Thymus (tissue), 11 donors: ENCODE measurements at regions not wholly inside any gene's neighbourhood (a gene's known extent, or its start where the extent isn't known, plus 50 kb on each side); places are given as distances from the start of the nearest gene placed in this dataset.

ENCODE experiments used
- DNase-seq, 9 donors: peaks; one replicate each; pipeline ENCODE4 v3.0.0-alpha.2; 2013; ENCODE audit warnings: low spot score in 9 of 9, low read depth in 6 of 9, missing footprints in 1 of 9
- H3K27ac ChIP-seq, 2 donors: one replicate each; pipeline ENCODE4 v1.5.1; 2013; ENCODE audit warnings: control low read depth in 1 of 2, low read depth in 1 of 2, low read length in 1 of 2, mild to moderate bottlenecking in 1 of 2, moderate library complexity in 1 of 2
- H3K27me3 ChIP-seq, 2 donors: one replicate each; pipeline ENCODE4 v1.5.1; 2013; ENCODE audit warnings: low read length in 1 of 2; ENCODE audit not compliant: control insufficient read depth in 2 of 2, insufficient read depth in 1 of 2
- H3K36me3 ChIP-seq, 2 donors: one replicate each; pipeline ENCODE4 v1.5.1; 2013; ENCODE audit warnings: low read length in 1 of 2, mild to moderate bottlenecking in 1 of 2, moderate library complexity in 1 of 2; ENCODE audit not compliant: control insufficient read depth in 2 of 2, insufficient read depth in 2 of 2
- H3K4me1 ChIP-seq, 2 donors: one replicate each; pipeline ENCODE4 v1.5.1; 2013; ENCODE audit warnings: low read length in 2 of 2; ENCODE audit not compliant: control insufficient read depth in 2 of 2, insufficient read depth in 2 of 2
- H3K4me3 ChIP-seq, 2 donors: one replicate each; pipeline ENCODE4 v1.5.1; 2013; ENCODE audit warnings: low read length in 2 of 2, control low read depth in 1 of 2, mild to moderate bottlenecking in 1 of 2
- H3K9me3 ChIP-seq, 2 donors: one replicate each; pipeline ENCODE4 v1.5.1; 2013; ENCODE audit warnings: low read length in 1 of 2, mild to moderate bottlenecking in 1 of 2; ENCODE audit not compliant: control insufficient read depth in 2 of 2, insufficient read depth in 1 of 2
- WGBS: extraction: QIAGEN DNeasy Blood & Tissue Kit; methylation state at CpG from one replicate; pipeline ENCODE4 v1.1.7; 2013; 5-methylcytosine and 5-hydroxymethylcytosine counted together
- donor health status: healthy.

GRCh38 chr2:181750305-181750704, 70.0 kb upstream of the NEUROD1 start:
- Histone ChIP-seq H3K27me3 (no peaks in the 10 kb centered on the region), H3K27ac (no peak overlapping the region), H3K36me3 (no peaks in the 10 kb centered on the region), H3K9me3 (peaks cover 0 to 6% of the 10 kb centered on the region in 2 donors), H3K4me1 (no peaks in the 10 kb centered on the region), H3K4me3 (no peak overlapping the region)
- no peak for DNase-seq
- WGBS: 96% methylated on average over 8 of the region's 8 CpGs

- H3K9me3 ChIP-seq: peaks cover 0 to 6% of the 10 kb centered on the region in 2 donors
- WGBS: 98% methylated on average over 6 of the region's 6 CpGs
- H3K27me3 ChIP-seq: no peaks in the 10 kb centered on the region
- H3K36me3 ChIP-seq: no peaks in the 10 kb centered on the region
- no peak overlapping the region for H3K4me3 ChIP-seq
- H3K4me1 ChIP-seq: no peaks in the 10 kb centered on the region
- no peak overlapping the region for H3K27ac ChIP-seq
- DNase-seq: no peak
These were observed 71.1 kb upstream of the NEUROD1 start for GRCh38 chr2:181751266-181752030.

GRCh38 chr2:181752301-181752700, 72.0 kb upstream of the NEUROD1 start:
- WGBS: 0% methylated on average over 1 of the region's 1 CpG
- peaks cover 0 to 6% of the 10 kb centered on the region in 2 donors for H3K9me3 ChIP-seq

DNA sequence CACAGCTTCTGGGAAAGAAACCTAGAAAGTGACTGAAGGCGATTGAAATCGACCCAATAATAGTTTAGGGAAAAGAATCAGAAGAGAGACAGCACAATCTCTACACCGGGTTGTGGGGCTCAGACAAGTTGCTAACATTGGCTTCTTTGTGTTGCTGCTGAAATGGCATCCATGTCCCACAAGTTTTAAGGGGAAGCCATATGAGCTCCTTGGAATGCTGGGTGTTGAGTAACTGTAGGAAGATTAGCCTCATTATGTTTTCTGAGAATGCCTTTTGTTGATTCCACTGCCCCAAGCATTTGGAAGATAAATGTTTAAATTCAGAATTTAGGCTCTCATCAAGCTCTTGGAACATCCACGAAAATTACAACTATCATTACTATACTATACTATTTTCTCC, 73.4 kb upstream of the NEUROD1 start:
- H3K4me1 ChIP-seq: no peaks in the 10 kb centered on the region
- H3K36me3 ChIP-seq: no peaks in the 10 kb centered on the region
- H3K27ac ChIP-seq: no peak overlapping the region
- peaks cover 0 to 6% of the 10 kb centered on the region in 2 donors for H3K9me3 ChIP-seq
- no peak overlapping the region for H3K4me3 ChIP-seq
- 97% methylated on average over 4 of the region's 4 CpGs for WGBS
- DNase-seq: no peak
- H3K27me3 ChIP-seq: no peaks in the 10 kb centered on the region

More at GRCh38 chr2:181752301-181752700, 72.0 kb upstream of the NEUROD1 start:
- Histone ChIP-seq H3K27ac (no peak overlapping the region), H3K4me3 (no peak overlapping the region), H3K36me3 (no peaks in the 10 kb centered on the region), H3K27me3 (no peaks in the 10 kb centered on the region), H3K4me1 (no peaks in the 10 kb centered on the region)
- DNase-seq: no peak

GRCh38 chr2:181754105-181754504, 73.8 kb upstream of the NEUROD1 start:
- no peak for DNase-seq
- 96% methylated on average over 3 of the region's 3 CpGs for WGBS
- Histone ChIP-seq H3K27ac (no peak overlapping the region), H3K9me3 (peaks cover 0 to 6% of the 10 kb centered on the region in 2 donors), H3K4me1 (no peaks in the 10 kb centered on the region), H3K36me3 (no peaks in the 10 kb centered on the region), H3K4me3 (no peak overlapping the region), H3K27me3 (no peaks in the 10 kb centered on the region)

DNA sequence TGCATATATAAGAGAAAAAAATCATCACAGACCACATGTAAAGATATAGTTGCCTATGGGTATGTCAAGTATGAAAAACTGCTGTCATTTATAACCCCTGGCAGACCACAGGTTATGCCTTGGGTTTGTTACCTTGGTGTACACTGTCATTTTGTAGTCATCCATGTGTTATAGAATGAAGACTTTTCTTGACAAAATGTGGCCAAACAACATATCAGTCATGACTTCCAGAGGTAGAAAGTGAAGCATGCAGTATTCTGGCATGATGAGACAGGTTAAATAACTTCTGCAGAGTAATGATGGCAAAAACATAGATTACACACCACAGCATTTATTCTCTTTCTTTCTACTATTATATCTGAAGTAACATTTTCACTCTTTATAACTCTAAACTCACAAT, 74.9 kb upstream of the NEUROD1 start:
- no peak overlapping the region for H3K27ac ChIP-seq
- no peaks in the 10 kb centered on the region for H3K36me3 ChIP-seq
- no peaks in the 10 kb centered on the region for H3K4me1 ChIP-seq
- H3K4me3 ChIP-seq: no peak overlapping the region
- no peaks in the 10 kb centered on the region for H3K27me3 ChIP-seq
- peaks cover 0 to 3% of the 10 kb centered on the region in 2 donors for H3K9me3 ChIP-seq
- DNase-seq: no peak

DNA sequence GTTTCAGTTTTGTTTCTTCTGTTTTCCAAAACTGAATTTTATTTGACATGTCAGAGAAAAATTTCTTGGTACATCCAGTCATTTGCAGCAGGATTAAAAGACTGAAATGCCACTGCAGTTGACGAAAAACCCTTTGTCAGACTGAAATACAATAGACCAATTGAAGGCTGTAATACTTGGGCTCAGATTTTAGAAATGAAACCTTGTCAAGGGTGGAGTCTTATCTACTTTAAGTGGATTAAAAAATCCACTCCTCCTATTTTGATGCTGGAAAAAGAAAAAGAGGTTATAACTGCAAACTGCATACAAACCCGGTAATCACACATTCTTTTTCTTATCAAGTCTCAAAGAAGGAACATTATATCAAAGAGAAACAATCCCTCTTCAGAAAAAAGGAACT, 80.2 kb upstream of the NEUROD1 start:
- DNase-seq: no peak
- Histone ChIP-seq H3K27me3 (no peaks in the 10 kb centered on the region), H3K27ac (no peak overlapping the region), H3K4me1 (peaks cover 0 to 10% of the 10 kb centered on the region in 2 donors), H3K4me3 (no peak overlapping the region), H3K36me3 (no peaks in the 10 kb centered on the region), H3K9me3 (no peaks in the 10 kb centered on the region)
- 72% methylated on average over 2 of the region's 2 CpGs for WGBS

DNA sequence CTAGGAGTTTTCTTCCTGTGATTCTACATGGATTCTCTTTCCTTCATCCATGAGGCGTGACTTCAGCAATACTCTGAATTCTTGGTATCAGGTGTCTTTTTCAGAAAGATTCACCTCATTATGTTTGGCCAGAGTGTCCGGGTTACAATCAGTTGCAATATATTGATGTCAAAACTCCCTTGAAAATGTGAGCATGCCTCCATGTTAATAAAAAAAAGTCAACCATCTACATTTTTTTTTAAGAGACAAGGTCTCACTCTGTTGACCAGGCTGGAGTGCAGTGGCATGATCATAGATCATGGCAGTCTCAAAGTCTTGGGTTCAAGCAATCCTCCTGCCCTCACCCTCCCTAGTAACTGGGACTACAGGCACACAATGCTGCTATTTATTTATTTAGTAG, 80.9 kb upstream of the NEUROD1 start:
- no peaks in the 10 kb centered on the region for H3K36me3 ChIP-seq
- no peaks in the 10 kb centered on the region for H3K27me3 ChIP-seq
- peaks cover 0 to 10% of the 10 kb centered on the region in 2 donors for H3K4me1 ChIP-seq
- H3K4me3 ChIP-seq: no peak overlapping the region
- WGBS: 99% methylated on average over 2 of the region's 2 CpGs
- no peak for DNase-seq
- no peak overlapping the region for H3K27ac ChIP-seq
- no peaks in the 10 kb centered on the region for H3K9me3 ChIP-seq

DNA sequence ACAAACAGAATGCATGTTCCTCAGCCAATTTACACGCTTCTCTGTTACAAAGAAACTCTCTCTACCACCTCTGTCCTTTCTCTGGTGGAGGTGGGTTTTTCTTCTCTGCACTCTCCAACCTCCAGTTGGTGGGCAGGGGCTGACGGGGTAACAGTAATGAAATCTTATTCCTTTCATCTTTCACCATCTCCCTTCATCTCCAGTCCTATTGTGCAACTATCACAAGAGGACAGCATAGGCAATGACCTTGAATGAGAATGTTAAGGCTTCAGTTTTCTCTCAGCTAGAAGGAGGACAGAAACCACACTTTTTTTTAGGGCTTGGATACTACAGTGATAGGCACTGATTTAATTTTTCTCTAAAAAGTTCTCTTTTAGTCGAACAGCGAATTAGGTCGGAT, 81.7 kb upstream of the NEUROD1 start:
- WGBS: 97% methylated on average over 5 of the region's 5 CpGs
- Histone ChIP-seq H3K4me3 (no peak overlapping the region), H3K4me1 (peaks cover 0 to 10% of the 10 kb centered on the region in 2 donors), H3K9me3 (no peaks in the 10 kb centered on the region), H3K27me3 (no peaks in the 10 kb centered on the region), H3K27ac (no peak overlapping the region), H3K36me3 (no peaks in the 10 kb centered on the region)
- DNase-seq: no peak
